ENCODE measurements at regions not wholly inside any gene's neighbourhood (a gene's known extent, or its start where the extent isn't known, plus 50 kb on each side); places are given as distances from the start of the nearest gene placed in this dataset.
"Not testable (repeated sequence)": the region's sequence is repeated elsewhere in the genome, so short reads cannot be mapped to it uniquely, and the experiment has no call there.

GRCh38 chr10:45056806-45057205, 56.1 kb downstream of the ZNF22 start:
- H3K4me3 ChIP-seq (ENCODE audit: low read depth, low read length), result not testable (repeated sequence)

GRCh38 chr10:45058580-45058979, 57.9 kb downstream of the ZNF22 start:
- TF ChIP-seq, protein P1, sequence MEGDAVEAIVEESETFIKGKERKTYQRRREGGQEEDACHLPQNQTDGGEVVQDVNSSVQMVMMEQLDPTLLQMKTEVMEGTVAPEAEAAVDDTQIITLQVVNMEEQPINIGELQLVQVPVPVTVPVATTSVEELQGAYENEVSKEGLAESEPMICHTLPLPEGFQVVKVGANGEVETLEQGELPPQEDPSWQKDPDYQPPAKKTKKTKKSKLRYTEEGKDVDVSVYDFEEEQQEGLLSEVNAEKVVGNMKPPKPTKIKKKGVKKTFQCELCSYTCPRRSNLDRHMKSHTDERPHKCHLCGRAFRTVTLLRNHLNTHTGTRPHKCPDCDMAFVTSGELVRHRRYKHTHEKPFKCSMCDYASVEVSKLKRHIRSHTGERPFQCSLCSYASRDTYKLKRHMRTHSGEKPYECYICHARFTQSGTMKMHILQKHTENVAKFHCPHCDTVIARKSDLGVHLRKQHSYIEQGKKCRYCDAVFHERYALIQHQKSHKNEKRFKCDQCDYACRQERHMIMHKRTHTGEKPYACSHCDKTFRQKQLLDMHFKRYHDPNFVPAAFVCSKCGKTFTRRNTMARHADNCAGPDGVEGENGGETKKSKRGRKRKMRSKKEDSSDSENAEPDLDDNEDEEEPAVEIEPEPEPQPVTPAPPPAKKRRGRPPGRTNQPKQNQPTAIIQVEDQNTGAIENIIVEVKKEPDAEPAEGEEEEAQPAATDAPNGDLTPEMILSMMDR (IDR thresholded peaks at IDR 0.05; ENCODE audit: low read depth, low read length), result no peak
- no peak overlapping the region for H3K4me3 ChIP-seq (ENCODE audit: low read depth, low read length)

DNA sequence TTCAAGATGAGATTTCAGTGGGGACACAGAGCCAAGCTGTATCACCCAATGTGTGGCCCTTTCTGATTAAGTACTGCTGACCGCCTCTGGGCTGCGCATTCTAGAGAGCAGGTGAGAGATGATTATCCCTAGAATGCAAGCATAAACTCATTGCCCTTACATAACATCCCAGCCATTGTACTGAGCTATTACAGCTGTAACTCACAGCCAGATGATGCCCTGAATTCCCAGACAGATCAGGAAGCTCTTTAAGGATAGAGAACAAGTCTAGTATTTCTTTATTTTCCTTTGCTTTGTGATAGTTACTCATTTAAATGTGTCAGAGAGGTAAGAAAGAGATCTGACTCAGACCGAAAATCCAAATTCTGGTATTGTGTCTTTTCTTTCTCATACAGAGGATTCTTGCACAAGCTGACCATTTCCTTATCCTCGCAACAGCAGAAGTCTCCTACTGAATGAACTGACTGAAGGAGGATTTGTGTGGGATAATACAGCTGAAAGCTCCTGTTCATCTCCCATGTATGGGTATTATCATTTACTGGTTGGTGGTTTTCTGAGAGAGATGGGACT, 58.4 kb downstream of the ZNF22 start:
- TF ChIP-seq, protein P1 (IDR thresholded peaks at IDR 0.05; ENCODE audit: low read depth, low read length), result no peak
- no peak overlapping the region for H3K4me3 ChIP-seq (ENCODE audit: low read depth, low read length)

GRCh38 chr10:45059632-45060031, 58.9 kb downstream of the ZNF22 start:
- TF ChIP-seq, protein P1 (IDR thresholded peaks at IDR 0.05; ENCODE audit: low read depth, low read length), result no peak
- H3K4me3 ChIP-seq (ENCODE audit: low read depth, low read length), result no peak overlapping the region

DNA sequence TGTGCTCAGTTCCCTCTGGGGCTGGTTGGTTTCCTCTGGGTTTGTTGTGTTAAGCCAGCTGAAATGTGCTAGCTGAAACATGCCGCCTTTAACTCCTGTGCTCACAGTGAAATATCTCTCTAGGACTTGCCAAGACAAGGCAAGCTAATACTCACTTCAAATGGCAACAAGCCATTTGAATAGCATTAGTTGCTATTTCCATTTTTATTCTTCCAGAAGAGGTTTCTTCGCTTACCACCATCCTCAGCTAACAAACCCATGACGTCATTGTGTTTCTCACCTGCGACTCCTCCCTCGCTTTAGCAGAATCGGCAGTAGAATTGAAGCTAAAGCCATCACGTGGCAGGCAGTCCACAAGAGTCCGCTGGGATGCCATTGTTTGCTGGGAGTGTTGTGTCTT, 61.3 kb downstream of the ZNF22 start:
- TF ChIP-seq, protein P1 (IDR thresholded peaks at IDR 0.05; ENCODE audit: low read depth, low read length), result no peak
- H3K4me3 ChIP-seq (ENCODE audit: low read depth, low read length), result no peak overlapping the region

- TF ChIP-seq, protein P1 (IDR thresholded peaks at IDR 0.05; ENCODE audit: low read depth, low read length), result no peak
Observed at GRCh38 chr10:45063591-45064231, 63.0 kb downstream of the ZNF22 start.

GRCh38 chr10:45064998-45065397, 64.3 kb downstream of the ZNF22 start:
- TF ChIP-seq, protein P1 (IDR thresholded peaks at IDR 0.05; ENCODE audit: low read depth, low read length), result no peak
- H3K4me3 ChIP-seq (ENCODE audit: low read depth, low read length), result no peak overlapping the region

More at GRCh38 chr10:45063591-45064231, 63.0 kb downstream of the ZNF22 start:
- H3K4me3 ChIP-seq (ENCODE audit: low read depth, low read length), result no peak overlapping the region

Data from WI38 (cell line).